Activated CD8-positive, alpha-beta T cell treated with anti-CD3 and anti-CD28 coated beads for 36 hours (primary cell): ENCODE measurements at regions not wholly inside any gene's neighbourhood (a gene's known extent, or its start where the extent isn't known, plus 50 kb on each side); places are given as distances from the start of the nearest gene placed in this dataset.

Experiments
- ATAC-seq: fragments of 200-7000 bp; cut with Tn5 transposase; one replicate; pipeline ENCODE4 v1.10.0; 2021; ENCODE audit warnings: mild to moderate bottlenecking, moderate library complexity
- CTCF ChIA-PET: fragments of 350-600 bp; sonication (Branson Sonifier 250); formaldehyde crosslinking; loops from one replicate; lab custom pipeline; 2021; ENCODE audit warnings: antibody characterized with exemption; lab: Charles Lee
- POLR2A ChIA-PET: fragments of 350-600 bp; sonication (Branson Sonifier 250); formaldehyde crosslinking; loops from one replicate; lab custom pipeline; 2021; ENCODE audit warnings: antibody characterized with exemption; lab: Charles Lee
- DNase-seq: peaks from one replicate; pipeline ENCODE4 v3.0.0-alpha.2; 2020
- H3K27ac Mint-ChIP-seq: one replicate; pipeline ENCODE4 v1.8.0; 2021; ENCODE audit warnings: mild to moderate bottlenecking, mixed read lengths
- H3K27me3 Mint-ChIP-seq: one replicate; pipeline ENCODE4 v1.8.0; 2021; ENCODE audit warnings: mixed read lengths
- H3K36me3 Mint-ChIP-seq: one replicate; pipeline ENCODE4 v1.8.0; 2021; ENCODE audit warnings: low read depth, mixed read lengths
- H3K4me1 Mint-ChIP-seq: one replicate; pipeline ENCODE4 v1.8.0; 2021; ENCODE audit warnings: low read depth, mixed read lengths
- H3K4me3 Mint-ChIP-seq: one replicate; pipeline ENCODE4 v1.8.0; 2021; ENCODE audit warnings: mild to moderate bottlenecking, moderate library complexity, mixed read lengths
- H3K9me3 Mint-ChIP-seq: one replicate; pipeline ENCODE4 v1.8.0; 2021; ENCODE audit warnings: mixed read lengths
- intact Hi-C: fragments of 100-400 bp; cut with micrococcal nuclease; formaldehyde crosslinking; loops from one replicate; pipeline ENCODE4 v1.10.0; 2022
- TF ChIP-seq, protein P1 (sequence below): fragments of 200-600 bp; IDR thresholded peaks from one replicate; pipeline ENCODE4 v1.8.0; 2022; ENCODE audit warnings: antibody characterized with exemption, mild to moderate bottlenecking

DNA sequence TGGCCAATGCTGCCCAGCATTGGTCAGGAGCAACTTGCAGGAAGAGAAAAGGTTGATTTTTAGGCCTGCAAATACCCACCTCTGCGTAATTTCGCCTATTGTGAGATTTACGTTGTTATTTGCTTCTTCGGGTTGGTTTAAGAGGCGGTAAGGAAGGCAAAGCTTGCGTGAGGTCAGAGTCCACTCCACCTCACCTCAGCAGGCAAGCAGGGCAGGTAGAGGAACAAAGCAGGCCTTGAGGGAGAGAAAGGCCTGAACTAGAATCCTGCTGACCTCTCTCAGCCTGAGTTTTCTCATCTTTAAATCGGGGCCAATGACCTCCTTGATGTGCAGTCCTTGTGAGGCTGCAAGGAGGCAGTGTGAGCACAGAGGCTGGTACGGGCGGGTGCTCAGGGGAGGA, 239.1 kb downstream of the CDC5L start:
- POLR2A ChIA-PET: no interaction called here
- DNase-seq (no peak), ATAC-seq (no peak)
- intact Hi-C loops: no loop called here
- Mint-ChIP-seq H3K9me3 (no peaks in the 10 kb centered on the region), H3K4me1 (peaks cover 6% of the 10 kb centered on the region), H3K27me3 (no peaks in the 10 kb centered on the region), H3K27ac (no peak overlapping the region), H3K36me3 (no peaks in the 10 kb centered on the region), H3K4me3 (no peak overlapping the region)
- CTCF ChIA-PET: interaction anchor here (1.1 to 1.5 kb wide), 2 partner anchors 33 to 151 kb away, joined by 3 to 7 read pairs; no protein-coding TSS in a partner anchor
- TF ChIP-seq, protein P1, sequence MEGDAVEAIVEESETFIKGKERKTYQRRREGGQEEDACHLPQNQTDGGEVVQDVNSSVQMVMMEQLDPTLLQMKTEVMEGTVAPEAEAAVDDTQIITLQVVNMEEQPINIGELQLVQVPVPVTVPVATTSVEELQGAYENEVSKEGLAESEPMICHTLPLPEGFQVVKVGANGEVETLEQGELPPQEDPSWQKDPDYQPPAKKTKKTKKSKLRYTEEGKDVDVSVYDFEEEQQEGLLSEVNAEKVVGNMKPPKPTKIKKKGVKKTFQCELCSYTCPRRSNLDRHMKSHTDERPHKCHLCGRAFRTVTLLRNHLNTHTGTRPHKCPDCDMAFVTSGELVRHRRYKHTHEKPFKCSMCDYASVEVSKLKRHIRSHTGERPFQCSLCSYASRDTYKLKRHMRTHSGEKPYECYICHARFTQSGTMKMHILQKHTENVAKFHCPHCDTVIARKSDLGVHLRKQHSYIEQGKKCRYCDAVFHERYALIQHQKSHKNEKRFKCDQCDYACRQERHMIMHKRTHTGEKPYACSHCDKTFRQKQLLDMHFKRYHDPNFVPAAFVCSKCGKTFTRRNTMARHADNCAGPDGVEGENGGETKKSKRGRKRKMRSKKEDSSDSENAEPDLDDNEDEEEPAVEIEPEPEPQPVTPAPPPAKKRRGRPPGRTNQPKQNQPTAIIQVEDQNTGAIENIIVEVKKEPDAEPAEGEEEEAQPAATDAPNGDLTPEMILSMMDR: no peak

- H3K36me3 Mint-ChIP-seq: no peaks in the 10 kb centered on the region
- no peak overlapping the region for H3K27ac Mint-ChIP-seq
- peaks cover 6% of the 10 kb centered on the region for H3K4me1 Mint-ChIP-seq
- no peaks in the 10 kb centered on the region for H3K27me3 Mint-ChIP-seq
- no peak for DNase-seq
- POLR2A ChIA-PET: no interaction called here
- CTCF ChIA-PET: interaction anchor here (1.1 to 1.5 kb wide), 3 partner anchors 28 to 152 kb away, joined by 3 to 7 read pairs (median 5); no protein-coding TSS in a partner anchor
- peak; percentile 20 for ATAC-seq
- TF ChIP-seq, protein P1: no peak
- H3K9me3 Mint-ChIP-seq: no peaks in the 10 kb centered on the region
- no peak overlapping the region for H3K4me3 Mint-ChIP-seq
- intact Hi-C loops: no loop called here
Measured at GRCh38 chr6:44627091-44627882, 239.8 kb downstream of the CDC5L start.

DNA sequence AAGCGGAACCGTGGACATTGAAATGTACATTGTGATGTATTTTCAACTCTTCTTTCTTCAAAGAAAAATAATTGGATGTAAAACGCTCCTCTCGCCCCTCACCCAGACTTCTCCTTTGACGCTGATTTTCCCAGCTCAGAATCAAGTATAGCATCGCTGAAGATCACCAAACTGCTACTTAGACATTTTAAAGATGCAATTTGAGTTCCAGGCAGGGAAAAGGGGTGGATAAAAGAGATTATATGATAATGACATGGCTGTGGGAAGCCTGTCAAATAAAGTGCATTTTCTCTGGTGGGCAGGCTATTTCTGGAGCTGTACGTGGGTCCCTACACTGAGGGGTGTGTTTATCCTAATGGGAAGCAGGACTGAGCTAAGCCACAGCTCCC, 240.4 kb downstream of the CDC5L start:
- Mint-ChIP-seq H3K27me3 (no peaks in the 10 kb centered on the region), H3K36me3 (no peaks in the 10 kb centered on the region), H3K27ac (no peak overlapping the region), H3K4me3 (no peak overlapping the region), H3K4me1 (peaks cover 6% of the 10 kb centered on the region), H3K9me3 (no peaks in the 10 kb centered on the region)
- CTCF ChIA-PET: interaction anchor here (1.3 to 1.5 kb wide), 2 partner anchors 28 to 152 kb away, joined by 5 to 7 read pairs; no protein-coding TSS in a partner anchor
- ATAC-seq (no peak), DNase-seq (no peak)
- intact Hi-C loops: no loop called here
- TF ChIP-seq, protein P1: no peak
- POLR2A ChIA-PET: no interaction called here

DNA sequence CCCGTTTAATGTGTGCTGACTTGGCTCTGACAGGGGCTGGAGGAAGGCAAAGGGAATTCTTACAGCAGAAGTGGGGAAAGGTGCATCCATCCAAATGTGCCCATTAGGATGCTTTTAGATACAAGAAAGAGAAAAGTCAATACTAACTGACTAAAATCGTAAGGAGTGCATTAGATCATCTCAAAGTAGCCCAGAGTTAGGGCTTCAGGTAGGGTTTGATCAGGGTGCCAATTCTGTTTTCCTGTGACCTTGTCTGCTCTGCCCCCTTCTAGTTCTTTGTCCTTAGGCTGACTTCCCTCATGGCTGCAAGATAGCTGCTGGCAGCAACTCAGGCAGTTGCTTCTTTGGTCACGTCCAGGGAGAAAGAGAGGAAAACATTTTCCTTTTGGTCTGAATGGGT, 240.8 kb downstream of the CDC5L start:
- Mint-ChIP-seq H3K4me3 (no peak overlapping the region), H3K27ac (no peak overlapping the region), H3K27me3 (no peaks in the 10 kb centered on the region), H3K4me1 (peaks cover 6% of the 10 kb centered on the region), H3K36me3 (no peaks in the 10 kb centered on the region), H3K9me3 (no peaks in the 10 kb centered on the region)
- ChIA-PET CTCF (interaction anchor here (1.3 kb wide), 1 partner anchor 27 kb away, joined by 5 read pairs; no protein-coding TSS in a partner anchor), POLR2A (no interaction called here)
- intact Hi-C loops: no loop called here
- no peak for DNase-seq
- TF ChIP-seq, protein P1: no peak
- no peak for ATAC-seq

DNA sequence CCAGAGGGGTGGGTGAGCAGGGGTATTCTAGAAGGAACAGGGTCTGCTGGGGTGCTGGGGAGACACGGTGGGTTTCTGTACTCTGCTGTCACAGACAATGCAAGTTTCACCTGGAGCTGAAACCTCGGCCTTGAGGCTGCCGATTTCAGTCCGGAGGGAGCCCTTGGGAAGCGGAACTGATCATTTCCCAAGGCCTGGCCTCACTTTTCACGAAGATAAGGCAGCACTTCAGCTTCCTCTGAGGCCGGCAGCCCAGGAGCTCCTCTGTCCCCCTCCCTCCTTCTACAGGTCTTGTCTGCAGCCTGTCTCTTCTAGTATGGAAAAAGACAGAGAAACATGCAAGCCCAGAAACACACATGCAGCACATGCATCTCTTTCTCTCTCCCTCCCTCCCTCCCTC, 242.1 kb downstream of the CDC5L start:
- DNase-seq (no peak), ATAC-seq (no peak)
- Mint-ChIP-seq H3K27ac (no peak overlapping the region), H3K36me3 (no peaks in the 10 kb centered on the region), H3K4me3 (no peak overlapping the region), H3K9me3 (no peaks in the 10 kb centered on the region), H3K27me3 (no peaks in the 10 kb centered on the region), H3K4me1 (peaks cover 6% of the 10 kb centered on the region)
- TF ChIP-seq, protein P1: no peak
- ChIA-PET CTCF (interaction anchor here (0.9 to 2.8 kb wide), 7 partner anchors 10 to 1298 kb away, joined by 3 to 22 read pairs (median 9); no protein-coding TSS in a partner anchor), POLR2A (no interaction called here)
- intact Hi-C loops: no loop called here
